Fibroblast of skin of abdomen (primary cell): ENCODE measurements at regions not wholly inside any gene's neighbourhood (a gene's known extent, or its start where the extent isn't known, plus 50 kb on each side); places are given as distances from the start of the nearest gene placed in this dataset.
"Not testable (repeated sequence)": the region's sequence is repeated elsewhere in the genome, so short reads cannot be mapped to it uniquely, and the experiment has no call there.

ENCODE experiments used
- DNase-seq: peaks from one replicate; pipeline ENCODE4 v3.0.0-alpha.2; 2013

- DNase-seq, result no peak
Observed at GRCh38 chr5:96125231-96125891, 163.7 kb upstream of the ELL2 start.

GRCh38 chr5:96124589-96124988 lies 162.9 kb upstream of the ELL2 start:
- no peak for DNase-seq

GRCh38 chr5:96123418-96123817 lies 161.8 kb upstream of the ELL2 start:
- no peak for DNase-seq

DNA sequence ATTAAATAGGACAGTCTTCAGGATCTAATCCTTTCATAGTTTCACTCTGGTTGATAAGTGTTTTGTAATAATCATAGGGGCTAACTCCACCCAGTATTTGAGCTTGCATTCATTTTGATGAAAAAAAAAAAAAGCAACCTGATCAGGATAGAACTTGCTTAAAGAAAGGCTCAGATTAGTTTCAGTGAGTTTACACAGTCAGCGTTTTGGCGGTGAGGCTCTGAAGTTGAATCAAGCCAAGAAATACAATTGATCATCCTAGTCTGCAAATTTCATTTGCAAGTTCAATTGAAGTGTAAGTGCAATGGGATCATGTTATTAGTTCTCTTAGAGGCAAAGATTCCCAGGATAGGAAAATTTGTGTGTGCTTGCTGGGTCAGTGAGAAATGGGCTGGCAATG lies 159.7 kb upstream of the ELL2 start:
- DNase-seq, result no peak

- DNase-seq, result no peak
Observed at GRCh38 chr5:96120120-96120519, 158.5 kb upstream of the ELL2 start.

GRCh38 chr5:96117771-96118651 lies 156.4 kb upstream of the ELL2 start:
- DNase-seq, result peak; percentile 46

DNA sequence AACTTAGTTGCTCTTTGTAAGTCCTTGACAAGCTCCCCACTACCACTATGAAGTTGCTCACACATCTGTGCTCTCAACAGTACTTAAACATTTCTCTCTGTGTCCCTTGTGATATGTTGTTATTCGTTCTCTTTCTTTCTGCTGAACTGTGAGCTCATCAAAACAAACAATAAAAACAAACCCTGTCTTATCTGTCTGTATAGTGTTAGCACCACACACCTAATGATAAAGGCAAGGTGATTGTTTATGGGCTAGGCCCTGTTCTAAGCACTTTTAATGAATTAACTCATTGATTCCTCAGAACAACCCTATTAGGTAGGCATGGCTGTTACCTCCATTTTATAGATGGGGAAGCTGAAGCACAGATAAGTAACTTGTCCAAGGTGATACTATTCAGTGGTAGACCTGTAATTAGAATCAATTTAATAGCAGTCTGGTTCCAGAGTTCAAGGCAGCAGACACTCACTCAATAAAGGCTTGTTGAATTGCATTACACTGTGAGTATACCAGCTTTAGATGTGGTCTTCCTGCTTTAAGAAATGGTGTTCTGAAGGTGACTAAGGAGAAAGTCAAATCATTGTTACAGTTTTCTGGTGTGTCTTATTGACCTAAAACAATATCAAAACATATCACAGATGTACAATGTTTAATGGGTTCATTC lies 153.6 kb upstream of the ELL2 start:
- no peak for DNase-seq

DNA sequence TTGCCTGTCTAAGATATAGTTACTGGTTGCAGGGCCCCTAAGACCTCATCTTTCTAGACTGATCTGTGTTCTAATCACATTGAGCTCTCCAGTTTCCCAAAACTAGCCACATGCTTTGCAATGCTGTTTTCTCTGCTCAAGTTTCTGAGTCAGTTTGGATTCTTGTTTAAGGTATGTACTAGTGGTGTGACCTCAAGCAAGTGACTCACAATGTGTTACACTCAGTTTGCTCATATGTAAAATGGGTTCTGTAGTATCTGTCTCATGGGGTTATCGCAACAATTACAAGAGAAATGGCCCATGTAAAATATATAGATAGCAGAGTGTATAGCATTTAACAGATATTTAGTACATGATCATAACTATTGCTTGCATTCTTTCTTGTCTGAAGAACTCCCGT lies 153.1 kb upstream of the ELL2 start:
- peak; percentile 52 for DNase-seq

DNA sequence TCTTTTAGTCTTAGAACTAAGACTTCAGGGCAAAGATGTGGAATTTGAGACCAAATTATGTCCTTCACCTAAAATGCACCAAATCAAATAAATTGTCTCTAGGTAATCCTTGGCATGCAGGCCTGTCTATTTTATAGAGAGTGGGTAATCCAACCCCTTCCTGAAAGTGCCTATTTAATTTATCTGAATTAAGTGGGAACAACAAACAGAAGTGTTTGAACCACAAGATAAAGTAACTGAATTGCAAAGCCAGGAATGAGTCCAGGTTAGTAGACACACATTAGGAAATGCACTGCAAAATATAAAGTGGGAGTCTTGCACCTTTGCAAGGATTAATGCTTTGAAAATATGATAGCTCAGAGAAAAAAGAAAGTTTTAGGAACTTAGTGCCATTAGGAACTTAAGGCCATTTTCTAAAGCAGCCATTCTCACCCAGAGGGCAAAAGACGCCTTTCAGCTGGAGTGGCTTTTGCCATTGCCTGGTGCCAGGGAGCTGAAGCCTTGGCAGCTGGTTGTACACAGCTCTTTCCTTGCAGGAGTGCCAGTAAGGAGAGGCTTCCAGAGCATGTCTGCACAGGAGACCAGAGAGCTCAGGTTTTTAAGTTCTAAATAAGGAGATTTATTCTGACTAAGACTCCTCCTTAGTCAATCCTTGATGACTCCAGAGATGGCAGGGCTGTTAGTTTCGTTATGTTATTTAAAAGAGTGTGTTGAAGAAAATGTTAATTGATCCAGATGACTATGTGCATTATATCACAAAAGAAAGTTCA lies 151.7 kb upstream of the ELL2 start:
- DNase-seq, result no peak

DNA sequence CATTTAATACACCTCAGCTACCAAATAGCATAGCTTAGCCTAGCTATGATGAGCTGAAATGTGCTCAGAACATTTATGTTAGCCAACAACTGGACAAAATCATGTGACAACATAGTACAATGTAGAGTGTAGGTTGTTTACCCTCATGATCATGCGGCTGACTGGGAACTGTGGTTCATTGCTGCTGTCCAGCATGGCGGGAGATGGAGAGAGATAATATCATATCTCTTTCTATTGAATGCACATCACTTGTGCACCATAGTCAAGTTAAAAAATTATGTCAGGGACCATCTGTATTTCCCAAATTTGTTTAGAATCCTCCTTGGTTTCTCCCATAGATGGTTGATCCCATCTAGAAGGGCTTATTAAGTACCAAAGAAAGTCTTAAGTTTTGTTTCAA lies 151.1 kb upstream of the ELL2 start:
- DNase-seq, result no peak

- DNase-seq, result no peak
Observed at GRCh38 chr5:96112123-96112670, 150.5 kb upstream of the ELL2 start.

- DNase-seq, result no peak
Observed at GRCh38 chr5:96111080-96111756, 149.6 kb upstream of the ELL2 start.

DNA sequence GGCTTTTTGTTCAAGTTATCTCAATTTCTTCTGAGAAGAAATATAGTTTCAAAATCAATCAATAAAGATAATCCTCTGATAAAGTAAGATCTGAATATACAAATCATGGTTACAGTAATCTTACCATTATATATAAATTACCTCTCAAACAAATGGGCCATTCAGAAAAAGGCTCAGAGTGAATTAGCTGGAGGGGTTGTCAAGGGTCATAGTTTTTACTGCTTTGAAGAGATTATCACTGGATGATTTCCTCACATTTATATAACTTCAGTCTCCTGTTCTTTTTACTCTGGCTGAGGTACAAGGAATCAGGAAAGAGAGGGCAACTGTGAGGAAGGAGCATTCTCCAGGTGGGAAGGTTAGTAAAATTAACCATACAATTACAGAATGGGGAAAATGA lies 148.6 kb upstream of the ELL2 start:
- DNase-seq, result no peak

GRCh38 chr5:96108629-96109028 lies 147.0 kb upstream of the ELL2 start:
- DNase-seq, result not testable (repeated sequence)

DNA sequence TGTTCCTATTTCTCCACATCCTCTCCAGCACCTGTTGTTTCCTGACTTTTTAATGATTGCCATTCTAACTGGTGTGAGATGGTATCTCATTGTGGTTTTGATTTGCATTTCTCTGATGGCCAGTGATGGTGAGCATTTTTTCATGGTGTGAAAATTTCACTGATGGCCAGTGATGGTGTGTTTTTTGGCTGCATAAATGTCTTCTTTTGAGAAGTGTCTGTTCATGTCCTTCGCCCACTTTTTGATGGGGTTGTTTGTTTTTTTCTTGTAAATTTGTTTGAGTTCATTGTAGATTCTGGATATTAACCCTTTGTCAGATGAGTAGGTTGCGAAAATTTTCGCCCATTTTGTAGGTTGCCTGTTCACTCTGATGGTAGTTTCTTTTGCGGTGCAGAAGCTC lies 142.2 kb upstream of the ELL2 start:
- DNase-seq, result not testable (repeated sequence)

DNA sequence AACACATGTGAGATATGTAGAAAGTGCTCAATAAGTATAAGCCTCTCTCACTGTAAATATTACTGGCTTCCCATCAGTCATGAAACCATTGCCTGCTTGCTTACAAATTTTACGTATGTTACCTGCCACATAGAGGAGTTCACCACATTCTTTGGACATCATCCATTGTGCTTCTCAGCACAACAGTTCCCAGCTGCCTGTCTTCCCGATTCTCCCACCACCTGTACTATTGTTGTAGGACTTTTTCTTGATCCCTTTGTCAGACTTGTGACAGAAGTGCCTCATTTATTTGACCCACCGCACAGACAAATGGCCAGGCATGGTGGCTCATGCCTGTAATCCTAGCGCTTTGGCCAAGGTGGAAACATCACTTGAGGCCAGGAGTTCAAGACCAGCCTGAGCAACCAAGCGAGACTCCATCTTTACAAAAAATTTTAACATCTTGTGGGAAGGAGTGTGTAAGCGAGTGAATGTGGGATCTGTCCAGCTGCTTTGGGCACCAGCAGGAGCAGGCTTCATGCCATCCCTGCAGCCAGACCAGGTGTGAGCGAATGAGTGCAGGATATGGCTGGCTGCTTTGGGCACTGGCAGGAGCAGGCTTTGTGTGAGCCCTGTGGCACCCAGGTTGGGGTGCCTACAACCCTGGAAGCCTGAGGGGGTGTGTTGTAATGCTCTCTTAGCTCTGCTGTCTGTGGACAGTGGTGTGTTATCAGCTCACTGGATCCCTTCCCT lies 139.9 kb upstream of the ELL2 start:
- no peak for DNase-seq

GRCh38 chr5:96097488-96097887 lies 135.8 kb upstream of the ELL2 start:
- not testable (repeated sequence) for DNase-seq

- DNase-seq, result no peak
Observed at GRCh38 chr5:96096724-96097123, 135.1 kb upstream of the ELL2 start.

GRCh38 chr5:96094904-96095303 lies 133.3 kb upstream of the ELL2 start:
- DNase-seq, result no peak

- no peak for DNase-seq
Observed at GRCh38 chr5:96093890-96094381, 132.3 kb upstream of the ELL2 start.

DNA sequence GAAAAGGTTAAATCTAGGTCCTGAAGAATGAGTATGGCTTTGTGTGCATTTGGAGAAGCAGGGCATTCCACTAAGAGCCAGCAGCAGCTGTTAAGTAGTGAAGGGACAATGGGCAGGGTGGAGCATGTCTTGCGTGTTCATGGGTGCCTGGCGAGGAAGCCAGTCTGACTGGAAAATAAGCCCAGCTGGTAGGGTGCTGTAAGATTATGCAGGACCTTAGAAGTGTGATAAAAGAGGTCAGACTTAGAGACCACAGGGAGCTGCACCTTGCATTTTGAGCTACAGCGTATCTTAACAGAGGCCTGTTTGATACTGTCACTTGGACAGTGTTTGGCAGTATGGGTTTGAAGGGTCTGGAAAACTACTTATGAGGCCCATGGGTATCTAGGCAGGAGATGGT lies 131.7 kb upstream of the ELL2 start:
- DNase-seq, result no peak
